ENCODE measurements at regions not wholly inside any gene's neighbourhood (a gene's known extent, or its start where the extent isn't known, plus 50 kb on each side); places are given as distances from the start of the nearest gene placed in this dataset.
"Not testable (repeated sequence)": the region's sequence is repeated elsewhere in the genome, so short reads cannot be mapped to it uniquely, and the experiment has no call there.

DNA sequence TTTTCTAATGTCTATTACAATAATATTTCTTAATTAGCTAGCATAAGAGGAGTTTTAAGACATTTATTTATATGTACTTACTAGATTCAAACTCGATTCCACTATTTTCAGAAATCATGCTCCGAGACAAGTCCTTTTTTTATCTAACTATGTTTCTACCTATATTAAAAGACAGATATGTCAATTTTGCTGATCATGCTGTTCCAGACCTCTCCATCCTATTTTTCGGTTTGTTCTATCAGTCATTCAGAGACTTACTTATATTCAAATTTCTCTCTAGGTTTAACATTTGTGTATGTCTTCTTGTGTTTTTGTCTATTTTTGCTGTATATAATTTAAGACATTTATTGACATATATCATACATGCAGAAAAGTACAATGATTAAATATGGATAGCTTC is 635.5 kb downstream of the ZNF716 start:
- H3K9me3 ChIP-seq (ENCODE audit: low read length); H3K27ac ChIP-seq (ENCODE audit: low read depth, low read length); H3K4me3 Mint-ChIP-seq; H3K4me1 Mint-ChIP-seq; H3K27me3 Mint-ChIP-seq; CTCF ChIA-PET; H3K27me3 ChIP-seq (ENCODE audit: insufficient read depth, low read length, poor library complexity, severe bottlenecking); H3K4me1 ChIP-seq (ENCODE audit: insufficient read depth, low read length); H3K36me3 ChIP-seq (ENCODE audit: insufficient read depth, low read length); DNase-seq; POLR2A ChIA-PET; H3K4me3 ChIP-seq (ENCODE audit: low read length); H3K36me3 Mint-ChIP-seq; H3K27ac Mint-ChIP-seq: not testable (repeated sequence)
- H3K9me3 Mint-ChIP-seq: peaks cover 3 to 16% (median 6%) of the 10 kb centered on the region in 5 donors

DNA sequence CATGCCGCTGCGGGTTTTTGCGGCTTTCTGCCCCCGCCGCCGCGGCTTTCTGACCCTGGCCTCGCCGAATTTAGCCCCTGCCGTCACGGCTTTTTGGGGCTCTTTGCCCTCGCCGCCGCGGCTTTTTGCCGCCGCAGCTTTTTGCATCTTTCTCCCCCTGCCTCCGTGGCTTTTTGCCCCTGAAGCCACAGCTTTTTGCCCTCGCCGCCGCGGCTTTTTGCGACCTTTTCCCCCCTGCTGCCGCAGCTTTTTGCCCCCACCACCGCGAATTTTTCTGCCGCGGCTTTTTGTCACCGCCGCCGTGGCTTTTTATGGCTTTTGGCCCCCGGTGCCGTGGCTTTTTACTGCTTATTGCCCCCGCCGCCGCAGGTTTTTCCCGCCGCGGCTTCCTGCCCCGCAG is 636.5 kb downstream of the ZNF716 start:
- ChIA-PET CTCF (no interaction called here), POLR2A (no interaction called here)
- Histone ChIP-seq H3K9me3 (ENCODE audit: low read length) (no peaks in the 10 kb centered on the region), H3K27ac (ENCODE audit: low read depth, low read length) (no peak overlapping the region), H3K27me3 (ENCODE audit: insufficient read depth, low read length, poor library complexity, severe bottlenecking) (no peaks in the 10 kb centered on the region), H3K4me1 (ENCODE audit: insufficient read depth, low read length) (no peaks in the 10 kb centered on the region), H3K4me3 (ENCODE audit: low read length) (no peak overlapping the region), H3K36me3 (ENCODE audit: insufficient read depth, low read length) (no peaks in the 10 kb centered on the region)
- peaks cover 0 to 5% (median 3%) of the 10 kb centered on the region in 3 donors for H3K36me3 Mint-ChIP-seq
- peaks cover 10 to 26% (median 14%) of the 10 kb centered on the region in 5 donors for H3K9me3 Mint-ChIP-seq
- H3K4me3 Mint-ChIP-seq: no peak overlapping the region
- no peaks in the 10 kb centered on the region for H3K4me1 Mint-ChIP-seq
- H3K27ac Mint-ChIP-seq: no peak overlapping the region
- no peaks in the 10 kb centered on the region for H3K27me3 Mint-ChIP-seq
- DNase-seq: no peak

DNA sequence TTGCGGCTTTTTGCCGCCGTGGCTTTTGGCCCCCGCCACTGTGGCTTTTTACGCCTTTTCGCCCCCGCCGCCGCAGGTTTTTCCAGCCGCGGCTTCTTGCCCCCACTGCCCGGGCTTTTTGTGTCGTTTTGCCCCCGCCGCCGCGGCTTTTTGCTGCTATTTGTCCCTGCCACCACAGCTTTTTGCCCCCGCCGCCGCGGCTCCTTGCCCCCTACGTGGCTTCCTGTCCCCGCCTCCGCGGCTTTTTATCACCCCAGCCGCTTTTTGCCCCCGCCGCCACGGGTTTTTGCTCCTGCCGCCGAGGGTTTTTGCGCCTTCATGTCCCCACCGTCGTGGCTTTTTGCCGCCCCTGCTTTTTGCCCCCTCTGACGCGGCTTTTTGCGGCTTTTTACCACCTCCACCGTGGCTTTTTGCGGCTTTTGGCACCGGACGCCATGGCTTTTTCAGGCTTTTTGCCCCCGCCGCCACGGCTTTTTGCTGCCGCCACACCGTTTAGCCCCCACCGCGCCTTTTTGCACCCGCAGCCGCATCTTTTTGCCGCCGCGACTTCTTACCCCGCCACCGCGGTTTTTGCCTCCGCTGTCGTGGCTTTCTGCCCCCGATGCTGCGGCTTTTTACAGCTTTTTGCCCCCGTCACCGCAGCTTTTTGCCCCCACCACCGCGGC is 637.0 kb downstream of the ZNF716 start:
- Histone ChIP-seq H3K36me3 (ENCODE audit: insufficient read depth, low read length) (no peaks in the 10 kb centered on the region), H3K9me3 (ENCODE audit: low read length) (no peaks in the 10 kb centered on the region), H3K4me3 (ENCODE audit: low read length) (no peak overlapping the region), H3K4me1 (ENCODE audit: insufficient read depth, low read length) (no peaks in the 10 kb centered on the region), H3K27ac (ENCODE audit: low read depth, low read length) (no peak overlapping the region), H3K27me3 (ENCODE audit: insufficient read depth, low read length, poor library complexity, severe bottlenecking) (no peaks in the 10 kb centered on the region)
- peaks cover 10 to 26% (median 14%) of the 10 kb centered on the region in 5 donors for H3K9me3 Mint-ChIP-seq
- no peak for DNase-seq
- POLR2A ChIA-PET: no interaction called here
- no peaks in the 10 kb centered on the region for H3K27me3 Mint-ChIP-seq
- H3K36me3 Mint-ChIP-seq: peaks cover 0 to 5% (median 3%) of the 10 kb centered on the region in 3 donors
- CTCF ChIA-PET: no interaction called here
- no peaks in the 10 kb centered on the region for H3K4me1 Mint-ChIP-seq
- no peak overlapping the region for H3K4me3 Mint-ChIP-seq
- H3K27ac Mint-ChIP-seq: no peak overlapping the region

DNA sequence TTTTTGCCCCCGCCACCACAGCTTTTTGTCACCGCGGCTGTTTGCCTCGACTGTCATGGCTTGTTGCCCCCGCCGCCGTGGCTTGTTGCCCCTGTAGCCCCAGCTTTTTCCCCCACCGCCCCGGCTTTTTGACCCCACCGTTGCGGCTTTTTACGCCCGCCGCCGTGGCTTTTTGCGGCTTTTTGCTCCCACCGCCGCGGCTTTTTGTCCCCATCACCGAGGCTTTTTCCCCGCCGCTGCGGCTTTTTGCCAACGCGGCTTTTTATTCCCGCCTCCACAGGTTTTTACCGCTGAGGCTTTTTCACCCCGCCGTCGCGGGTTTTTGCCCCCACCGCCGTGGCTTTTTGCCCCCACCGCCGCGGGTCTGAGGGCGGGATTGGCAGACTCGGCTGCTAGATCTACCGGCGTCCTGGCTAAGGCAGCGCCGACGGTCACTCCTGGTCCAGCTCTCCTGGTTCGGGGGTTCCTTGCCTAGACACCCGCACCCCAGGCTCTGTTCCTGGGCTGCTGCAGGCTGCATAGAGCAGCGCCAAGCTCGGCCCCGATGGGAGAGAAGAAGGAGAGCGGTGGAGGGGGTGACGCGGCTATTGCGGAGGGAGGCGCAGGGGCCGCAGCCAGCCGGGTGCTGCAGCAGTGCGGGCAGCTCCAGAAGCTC is 637.7 kb downstream of the ZNF716 start:
- Histone ChIP-seq H3K36me3 (ENCODE audit: insufficient read depth, low read length) (no peaks in the 10 kb centered on the region), H3K4me3 (ENCODE audit: low read length) (no peak overlapping the region), H3K9me3 (ENCODE audit: low read length) (no peaks in the 10 kb centered on the region), H3K27me3 (ENCODE audit: insufficient read depth, low read length, poor library complexity, severe bottlenecking) (no peaks in the 10 kb centered on the region), H3K4me1 (ENCODE audit: insufficient read depth, low read length) (no peaks in the 10 kb centered on the region), H3K27ac (ENCODE audit: low read depth, low read length) (no peak overlapping the region)
- peak in 1 of 5 donors; percentile 22 for DNase-seq
- Mint-ChIP-seq H3K9me3 (peaks cover 10 to 31% (median 14%) of the 10 kb centered on the region in 5 donors), H3K27me3 (no peaks in the 10 kb centered on the region), H3K27ac (no peak overlapping the region), H3K36me3 (peaks cover 0 to 5% (median 3%) of the 10 kb centered on the region in 3 donors), H3K4me1 (no peaks in the 10 kb centered on the region), H3K4me3 (no peak overlapping the region)
- ChIA-PET CTCF (no interaction called here), POLR2A (no interaction called here)

DNA sequence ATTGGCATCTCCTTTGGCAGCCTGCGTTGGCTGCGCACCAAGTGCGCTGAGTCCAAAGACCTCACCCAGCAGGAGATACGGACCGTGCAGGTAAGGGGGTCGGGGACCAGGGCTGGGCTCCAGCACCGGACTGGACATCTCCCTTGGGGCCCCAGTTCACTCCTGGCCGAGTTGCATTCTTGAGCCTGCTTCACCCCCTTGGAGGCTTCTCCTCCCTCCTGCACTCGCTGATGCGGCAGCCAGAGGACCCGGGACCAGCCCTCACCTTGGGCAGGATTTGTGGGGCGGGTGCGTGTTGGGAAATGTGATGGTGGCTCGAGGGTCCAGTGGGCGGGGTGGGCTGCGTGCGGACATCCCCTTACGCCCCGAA is 638.2 kb downstream of the ZNF716 start:
- CTCF ChIA-PET; H3K27ac ChIP-seq (ENCODE audit: low read depth, low read length); H3K4me1 ChIP-seq (ENCODE audit: insufficient read depth, low read length); H3K36me3 Mint-ChIP-seq; DNase-seq; H3K27ac Mint-ChIP-seq; H3K36me3 ChIP-seq (ENCODE audit: insufficient read depth, low read length); H3K4me3 Mint-ChIP-seq; H3K4me1 Mint-ChIP-seq; H3K4me3 ChIP-seq (ENCODE audit: low read length); H3K9me3 ChIP-seq (ENCODE audit: low read length); H3K27me3 Mint-ChIP-seq; H3K27me3 ChIP-seq (ENCODE audit: insufficient read depth, low read length, poor library complexity, severe bottlenecking); POLR2A ChIA-PET: not testable (repeated sequence)
- peaks cover 10 to 33% (median 12%) of the 10 kb centered on the region in 5 donors for H3K9me3 Mint-ChIP-seq

DNA sequence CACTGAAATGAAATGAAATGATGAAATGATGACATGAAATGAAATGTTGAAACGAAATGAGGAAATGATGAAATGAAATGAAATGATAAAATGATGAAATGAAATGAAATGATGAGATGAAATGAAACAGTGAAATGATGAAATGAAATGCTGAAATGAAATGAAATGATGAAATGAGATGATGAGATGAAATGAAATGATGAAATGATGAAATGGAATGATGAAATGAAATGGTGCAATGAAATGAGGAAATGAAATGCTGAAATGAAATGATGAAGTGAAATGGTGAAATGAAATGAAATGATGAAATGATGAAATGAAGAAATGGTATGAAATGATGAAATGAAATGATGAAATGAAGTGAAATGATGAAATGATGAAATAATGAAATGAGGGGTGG is 641.1 kb downstream of the ZNF716 start:
- H3K4me3 ChIP-seq (ENCODE audit: low read length); H3K27ac Mint-ChIP-seq; H3K4me3 Mint-ChIP-seq; H3K9me3 ChIP-seq (ENCODE audit: low read length); H3K4me1 ChIP-seq (ENCODE audit: insufficient read depth, low read length); POLR2A ChIA-PET; H3K27me3 ChIP-seq (ENCODE audit: insufficient read depth, low read length, poor library complexity, severe bottlenecking); CTCF ChIA-PET; H3K27me3 Mint-ChIP-seq; H3K36me3 Mint-ChIP-seq; H3K27ac ChIP-seq (ENCODE audit: low read depth, low read length); H3K36me3 ChIP-seq (ENCODE audit: insufficient read depth, low read length); H3K4me1 Mint-ChIP-seq; DNase-seq: not testable (repeated sequence)
- H3K9me3 Mint-ChIP-seq: peaks cover 7 to 38% (median 11%) of the 10 kb centered on the region in 5 donors

Measured in CD8-positive, alpha-beta memory T cell (primary cell).